GM12872 (cell line): ENCODE measurements at regions not wholly inside any gene's neighbourhood (a gene's known extent, or its start where the extent isn't known, plus 50 kb on each side); places are given as distances from the start of the nearest gene placed in this dataset.

Experiments
- CTCF ChIP-seq: IDR thresholded peaks from 3 replicates; pipeline ENCODE4 v1.5.1; 2011; ENCODE audit warnings: low read depth, mild to moderate bottlenecking, low read length, moderate library complexity; ENCODE audit not compliant: insufficient read depth

GRCh38 chr5:174491265-174491664 lies 233.1 kb upstream of the MSX2 start:
- TF ChIP-seq CTCF = no peak

GRCh38 chr5:174491761-174492350 lies 232.5 kb upstream of the MSX2 start:
- no peak for TF ChIP-seq CTCF

GRCh38 chr5:174493530-174493929 lies 230.9 kb upstream of the MSX2 start:
- no peak for TF ChIP-seq CTCF

- no peak for TF ChIP-seq CTCF
These were observed 223.7 kb upstream of the MSX2 start for GRCh38 chr5:174500636-174501035.

GRCh38 chr5:174501461-174502069 lies 222.8 kb upstream of the MSX2 start:
- TF ChIP-seq CTCF = no peak

GRCh38 chr5:174503086-174503460 lies 221.3 kb upstream of the MSX2 start:
- TF ChIP-seq CTCF = no peak

GRCh38 chr5:174503461-174504265 lies 220.7 kb upstream of the MSX2 start:
- TF ChIP-seq CTCF = no peak
